ENCODE measurements at regions not wholly inside any gene's neighbourhood (a gene's known extent, or its start where the extent isn't known, plus 50 kb on each side); places are given as distances from the start of the nearest gene placed in this dataset.

DNA sequence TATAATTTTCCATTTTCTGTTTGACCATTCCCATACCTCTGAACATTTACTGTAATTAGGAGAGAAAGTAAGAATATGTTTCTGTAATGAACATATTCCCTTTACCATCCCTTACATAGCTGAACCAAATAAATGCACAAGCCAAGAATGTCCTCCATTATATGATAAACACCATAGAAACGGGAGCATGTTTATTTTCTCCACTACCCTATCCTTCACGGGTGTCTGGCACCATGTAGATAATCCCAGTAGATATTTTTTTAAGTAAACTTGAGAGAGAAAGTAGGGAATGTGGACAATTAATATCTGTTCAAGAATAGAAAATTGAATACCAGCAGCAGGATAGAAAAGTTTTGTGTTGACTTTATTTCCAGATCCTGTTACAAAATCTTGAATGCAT, 928.4 kb downstream of the EFNB2 start:
- DNase-seq (ENCODE audit: low read depth): no peak

DNA sequence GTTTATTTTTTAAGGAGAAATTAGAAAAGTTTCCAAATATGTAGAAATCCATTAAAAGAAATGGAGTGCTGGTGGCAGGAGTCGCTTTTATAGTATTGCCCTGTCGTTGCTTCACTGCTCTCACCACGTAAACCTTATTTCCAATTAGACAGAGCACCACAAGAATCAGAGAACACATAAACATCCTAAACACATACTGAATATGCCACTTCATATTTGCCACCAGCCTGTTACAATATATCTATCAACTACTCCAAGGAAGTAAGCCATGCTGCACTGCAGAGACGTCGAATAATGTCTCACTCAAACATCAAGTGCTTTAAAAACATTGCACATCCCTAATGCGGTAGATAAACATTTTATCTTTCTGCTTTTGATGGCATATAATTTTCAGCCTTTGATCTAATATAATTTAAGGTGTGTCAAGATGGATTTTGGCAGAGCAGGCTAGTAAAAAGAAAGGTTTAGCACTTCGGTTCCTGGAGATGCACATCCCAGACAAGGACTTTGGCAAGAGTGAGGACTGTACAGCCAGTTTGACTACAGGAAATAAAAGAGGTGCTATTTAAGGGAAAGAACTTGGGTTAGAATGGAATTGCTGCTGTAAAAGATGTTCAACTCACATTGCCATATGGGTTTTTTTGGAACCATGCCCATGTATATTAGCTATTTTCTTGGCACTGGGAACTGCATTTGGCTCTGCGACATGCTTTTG, 932.3 kb downstream of the EFNB2 start:
- DNase-seq (ENCODE audit: low read depth): no peak

DNA sequence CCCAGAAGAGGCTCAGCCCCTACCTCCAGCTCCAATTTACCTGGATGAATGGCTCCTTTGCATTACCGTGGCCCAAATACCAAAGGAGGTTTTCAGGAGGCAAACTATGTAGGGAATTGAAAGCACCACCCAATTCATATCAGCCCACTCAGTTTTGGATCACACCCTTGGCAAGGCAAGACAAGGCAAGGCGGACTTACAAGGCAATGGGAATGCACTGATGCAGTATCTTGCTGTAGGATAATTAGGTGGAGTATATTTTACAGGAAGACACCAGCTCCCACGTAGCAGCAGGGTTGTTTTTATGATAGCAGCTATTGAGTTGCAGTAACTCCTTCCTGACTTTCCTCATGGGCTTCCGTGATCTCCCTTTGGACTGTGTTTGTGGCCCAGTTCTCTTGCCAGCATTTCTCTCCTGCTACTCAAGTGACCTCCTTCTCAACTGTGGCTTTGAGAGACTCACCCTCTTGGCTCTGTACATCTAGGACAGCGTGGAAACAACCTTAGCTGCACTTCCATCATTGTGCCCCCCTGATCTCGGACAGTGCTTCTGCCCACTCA, 935.9 kb downstream of the EFNB2 start:
- no peak for DNase-seq (ENCODE audit: low read depth)

DNA sequence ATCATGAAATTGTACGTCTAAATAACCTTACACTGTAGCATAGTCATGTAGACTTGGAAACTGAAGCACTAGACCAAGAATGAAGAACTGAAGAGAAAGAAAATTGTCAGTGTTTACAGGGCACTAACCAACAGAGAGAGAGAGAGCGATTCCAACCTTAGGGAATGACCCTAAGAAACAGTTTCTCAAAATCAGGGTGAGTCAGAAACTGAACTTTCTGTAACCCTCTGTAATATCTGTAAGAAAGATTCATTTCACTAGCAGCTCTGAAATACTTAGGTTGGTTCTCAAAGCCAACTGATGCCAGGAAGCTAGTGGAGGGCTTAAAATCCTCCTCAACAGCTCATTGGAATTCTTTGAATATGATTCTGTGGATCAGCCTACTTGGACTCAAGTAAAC, 936.9 kb downstream of the EFNB2 start:
- DNase-seq (ENCODE audit: low read depth): no peak

DNA sequence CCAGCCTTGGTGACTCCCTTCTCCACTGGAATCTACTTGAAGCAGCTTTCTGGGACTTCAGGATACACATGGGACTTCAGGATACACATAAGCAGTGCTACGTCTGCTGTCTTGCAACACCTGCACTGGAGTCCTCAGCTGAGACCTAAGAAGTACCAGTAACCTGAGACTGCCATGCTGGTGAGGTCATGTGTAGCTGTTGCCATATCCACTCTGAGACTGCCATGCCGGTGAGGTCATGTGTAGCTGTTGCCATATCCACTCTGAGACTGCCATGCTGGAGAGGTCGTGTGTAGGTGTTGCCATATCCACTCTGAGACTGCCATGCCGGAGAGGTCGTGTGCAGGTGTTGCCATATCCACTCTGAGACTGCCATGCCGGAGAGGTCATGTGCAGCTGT, 937.9 kb downstream of the EFNB2 start:
- DNase-seq (ENCODE audit: low read depth): no peak

DNA sequence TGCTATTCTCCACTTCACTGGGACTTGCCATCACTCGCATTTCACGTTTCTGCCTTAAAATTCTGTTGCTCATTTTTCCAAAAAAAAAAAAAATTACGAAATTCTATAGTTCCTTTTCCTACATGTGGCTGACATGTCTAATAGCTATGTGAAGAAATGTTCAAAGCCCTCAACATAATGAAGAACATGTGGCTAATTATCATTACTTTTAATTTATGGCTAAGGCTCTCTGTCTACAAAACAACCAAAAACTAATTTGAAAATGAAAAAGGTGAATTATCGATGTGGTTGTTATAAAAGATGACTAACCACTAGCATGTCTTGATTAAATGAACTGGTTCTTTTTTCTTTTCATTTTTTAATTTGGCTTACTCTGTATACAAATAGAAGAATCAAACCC, 940.0 kb downstream of the EFNB2 start:
- no peak for DNase-seq (ENCODE audit: low read depth)

DNA sequence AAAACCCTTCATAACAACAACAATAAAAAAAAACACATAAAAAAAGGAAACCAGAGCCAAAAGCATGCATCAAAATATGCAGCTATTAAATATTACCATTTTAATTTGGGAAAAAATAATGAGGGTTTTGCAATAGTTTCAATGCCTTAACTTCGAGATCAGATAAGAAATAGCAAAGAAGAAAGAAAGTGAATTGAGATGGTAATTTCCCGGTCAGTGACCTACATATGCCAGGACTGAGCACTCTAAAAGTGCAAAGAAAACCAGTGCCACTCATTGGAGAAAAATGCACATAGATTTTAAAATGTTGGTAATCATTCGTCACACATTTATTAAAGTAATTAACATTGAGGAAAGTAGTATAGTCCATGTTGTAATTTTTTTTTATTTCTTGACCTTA, 944.2 kb downstream of the EFNB2 start:
- DNase-seq (ENCODE audit: low read depth): no peak

DNA sequence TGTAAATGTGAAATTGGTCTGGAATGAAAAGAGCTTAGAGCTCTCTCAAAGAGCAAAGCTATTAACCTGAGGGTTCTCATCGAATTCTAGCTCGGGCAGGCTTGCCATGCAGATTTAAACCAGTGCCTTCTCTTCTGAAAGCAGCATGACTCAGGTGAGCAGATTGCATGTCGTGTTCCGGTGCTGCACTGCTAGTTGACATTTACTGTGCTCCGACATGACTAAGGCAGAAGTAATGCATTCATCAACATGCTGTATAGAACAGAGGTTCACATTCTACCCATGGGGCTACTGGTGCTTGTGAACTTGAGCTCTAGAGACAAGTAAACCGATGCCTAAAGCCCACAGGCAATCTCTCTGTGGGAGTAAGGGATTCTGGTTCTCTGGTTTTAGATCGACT, 947.7 kb downstream of the EFNB2 start:
- DNase-seq (ENCODE audit: low read depth): no peak

DNA sequence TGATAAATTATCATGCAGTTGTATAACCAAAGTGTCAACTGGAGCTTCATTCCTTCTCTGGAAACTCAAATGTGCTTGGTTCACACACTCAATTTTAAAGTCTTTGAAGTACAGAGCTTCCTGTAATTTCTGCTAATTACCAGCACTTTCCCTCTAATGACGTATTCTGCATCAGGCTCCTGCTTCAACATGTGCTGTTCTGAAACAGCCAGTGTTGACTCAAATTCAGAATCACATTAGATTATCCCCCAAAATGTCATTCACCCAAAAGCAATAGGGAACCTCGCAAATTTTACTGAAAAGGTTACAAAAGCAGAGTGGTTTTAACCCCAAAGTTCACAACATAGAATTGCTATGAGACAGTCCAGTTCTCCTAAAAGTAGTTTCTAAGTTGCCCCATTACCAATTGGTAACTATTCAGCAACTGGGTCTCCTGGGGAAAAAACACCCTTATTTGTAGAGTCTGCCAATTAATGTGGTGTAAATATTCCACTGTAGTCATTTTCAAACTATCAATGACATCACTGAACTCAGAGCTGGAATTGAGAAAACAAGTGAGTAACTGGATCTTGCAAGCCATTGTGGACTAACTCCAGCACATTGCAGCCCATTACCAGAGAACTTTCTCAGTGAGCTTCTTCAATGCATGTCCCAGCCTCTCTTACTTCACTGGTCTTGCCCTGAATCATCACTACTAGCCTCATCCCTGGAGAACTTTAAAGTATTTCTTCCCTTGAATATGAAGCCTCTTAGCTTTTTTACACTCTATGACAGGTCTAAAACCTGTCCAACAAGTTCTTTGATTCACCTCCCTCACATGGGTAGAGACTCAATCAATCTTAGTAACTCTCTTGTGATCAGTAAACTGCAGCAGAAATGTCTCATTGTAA, 955.4 kb downstream of the EFNB2 start:
- no peak for DNase-seq (ENCODE audit: low read depth)

DNA sequence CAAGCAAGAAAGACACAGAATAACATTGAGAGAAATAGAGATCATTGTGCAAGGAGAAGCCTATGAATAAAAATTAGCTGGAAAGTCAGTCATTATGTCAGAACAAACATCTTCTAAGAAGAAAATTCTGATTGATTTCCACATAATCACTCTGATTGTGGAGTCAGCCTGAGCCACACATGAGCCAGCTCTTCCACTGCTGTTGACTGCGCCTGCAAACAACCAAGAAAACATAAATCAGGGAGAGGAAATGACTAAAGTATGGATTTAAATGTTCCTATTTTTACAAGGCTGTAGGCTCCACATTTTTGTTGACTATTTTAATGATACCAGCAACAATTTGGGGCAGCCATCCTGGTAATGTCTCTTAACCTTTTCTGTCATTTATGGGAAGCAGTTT, 962.3 kb downstream of the EFNB2 start:
- no peak for DNase-seq (ENCODE audit: low read depth)

DNA sequence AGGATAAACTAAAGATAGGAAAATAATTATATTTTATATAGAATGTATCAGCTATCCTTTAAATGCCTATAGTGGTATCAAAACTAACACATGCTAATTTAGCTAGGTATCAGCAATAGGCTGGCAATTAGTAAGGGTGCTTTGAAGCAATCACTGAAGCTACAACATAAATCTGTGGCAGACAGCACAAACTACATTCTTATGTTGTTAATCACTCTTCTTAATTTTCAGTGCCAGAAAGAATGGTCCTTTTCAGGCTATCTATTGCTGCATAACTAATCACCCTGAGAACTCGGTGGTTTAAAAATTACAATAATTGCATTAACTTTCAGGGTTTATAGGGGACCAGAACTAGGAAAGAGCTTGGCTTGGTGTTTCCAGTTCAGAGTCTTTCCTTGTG, 963.1 kb downstream of the EFNB2 start:
- DNase-seq (ENCODE audit: low read depth): no peak

DNA sequence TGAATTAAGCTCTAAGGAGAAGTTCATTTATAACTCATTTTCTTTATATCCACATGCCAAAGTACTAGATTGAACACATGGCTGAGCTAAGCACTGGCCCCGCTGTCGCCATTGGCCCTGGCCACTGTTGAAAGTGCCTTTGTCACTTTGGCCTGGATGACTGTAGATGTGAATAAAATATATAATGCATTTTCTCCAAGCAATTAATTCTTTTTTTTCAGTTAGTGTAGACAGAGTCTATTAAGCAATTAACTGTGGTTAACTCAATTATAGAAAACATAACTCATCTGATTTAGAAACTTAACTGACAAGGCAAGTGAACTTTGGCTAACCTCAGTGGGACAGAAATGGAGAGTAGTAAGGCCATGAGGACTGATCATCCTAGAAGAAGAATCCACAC, 965.6 kb downstream of the EFNB2 start:
- DNase-seq (ENCODE audit: low read depth): no peak

DNA sequence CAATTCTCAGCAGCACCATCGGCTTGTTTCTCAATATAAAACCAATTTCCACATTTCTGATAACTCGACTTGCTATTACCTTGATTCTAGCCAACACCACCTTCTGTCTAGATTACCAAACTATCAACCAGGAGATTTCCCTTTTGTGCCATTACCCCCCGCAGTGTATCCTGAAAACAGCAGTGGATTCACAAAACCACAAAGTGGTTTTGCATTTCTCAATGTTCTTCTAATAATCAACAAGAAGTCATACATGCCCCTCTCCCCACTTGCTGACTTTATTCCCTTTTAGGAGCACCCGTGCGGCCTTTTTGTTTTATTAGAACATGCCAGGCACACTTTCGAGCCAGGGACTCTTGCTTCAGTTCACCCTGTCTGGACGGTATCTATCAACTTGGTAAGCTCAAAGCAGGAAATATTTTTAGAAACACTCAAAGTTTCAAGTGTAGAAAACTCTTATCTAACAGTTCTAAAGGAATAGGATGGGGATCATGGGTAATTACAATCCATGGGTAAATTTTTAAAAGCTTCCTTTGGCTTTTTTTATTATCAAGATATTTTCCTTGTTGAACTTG, 967.4 kb downstream of the EFNB2 start:
- no peak for DNase-seq (ENCODE audit: low read depth)

DNA sequence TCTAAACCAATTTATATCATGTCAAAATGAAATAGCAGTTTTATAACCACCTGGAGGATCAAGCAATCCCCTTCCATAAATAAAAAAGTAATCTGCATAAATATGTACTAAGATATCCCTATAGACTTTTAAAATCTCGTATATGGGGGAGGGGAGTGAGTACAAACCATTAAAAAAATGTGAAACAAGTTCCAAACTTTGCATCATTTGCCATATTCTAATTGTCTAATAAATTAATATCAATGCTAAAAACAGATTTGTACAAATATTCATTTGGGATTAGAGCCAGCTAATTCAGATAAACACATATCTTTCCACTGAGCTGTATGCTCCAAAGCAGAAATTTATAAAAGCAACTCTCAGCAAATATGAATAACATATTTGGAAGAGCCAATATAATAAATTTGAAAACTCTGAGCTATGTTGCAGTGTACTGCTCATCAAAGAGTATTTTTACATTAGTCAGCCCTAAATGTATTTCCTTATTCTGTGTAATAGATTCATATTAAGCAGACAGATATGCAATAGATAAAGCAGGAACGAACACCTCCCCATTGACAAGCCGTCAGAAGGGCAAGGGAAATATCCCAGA, 970.2 kb downstream of the EFNB2 start:
- no peak for DNase-seq (ENCODE audit: low read depth)

DNA sequence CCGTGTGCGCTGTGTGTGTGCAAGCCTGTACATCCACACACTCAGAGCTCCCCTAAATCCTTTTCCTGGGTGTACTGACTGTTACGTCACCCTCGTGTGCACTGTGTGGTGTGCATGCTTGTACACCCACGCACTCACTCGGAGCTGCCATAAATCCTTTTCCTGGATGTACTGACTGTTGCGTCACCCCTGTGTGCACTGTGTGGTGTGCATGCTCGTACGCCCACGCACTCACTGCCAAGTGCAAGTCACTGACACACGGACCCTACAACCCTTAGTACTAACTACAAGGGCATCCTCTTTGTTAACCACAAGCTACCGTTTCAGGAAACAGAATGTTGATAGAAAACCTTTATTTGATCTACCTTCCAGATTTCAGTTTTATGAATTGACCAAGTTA, 983.4 kb downstream of the EFNB2 start:
- no peak for DNase-seq (ENCODE audit: low read depth)

DNA sequence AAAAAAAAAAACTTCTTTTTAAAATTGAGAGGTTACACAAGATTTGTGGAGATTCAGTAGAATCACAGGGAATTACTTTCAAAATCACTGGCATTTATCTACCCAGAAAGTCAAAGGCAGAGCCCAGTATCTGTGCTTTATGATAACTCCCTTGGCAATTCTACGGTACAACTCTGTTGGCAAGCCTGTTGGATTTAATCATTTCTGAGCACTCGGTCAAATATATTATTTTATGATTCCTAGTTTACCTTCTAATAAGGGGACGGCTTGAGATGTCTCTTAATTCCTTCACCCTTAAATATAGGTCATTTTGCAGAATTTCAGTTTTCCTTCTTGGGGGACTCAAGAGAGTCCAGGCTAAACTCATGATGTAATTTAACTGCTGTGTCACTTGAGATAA, 987.6 kb downstream of the EFNB2 start:
- no peak for DNase-seq (ENCODE audit: low read depth)

DNA sequence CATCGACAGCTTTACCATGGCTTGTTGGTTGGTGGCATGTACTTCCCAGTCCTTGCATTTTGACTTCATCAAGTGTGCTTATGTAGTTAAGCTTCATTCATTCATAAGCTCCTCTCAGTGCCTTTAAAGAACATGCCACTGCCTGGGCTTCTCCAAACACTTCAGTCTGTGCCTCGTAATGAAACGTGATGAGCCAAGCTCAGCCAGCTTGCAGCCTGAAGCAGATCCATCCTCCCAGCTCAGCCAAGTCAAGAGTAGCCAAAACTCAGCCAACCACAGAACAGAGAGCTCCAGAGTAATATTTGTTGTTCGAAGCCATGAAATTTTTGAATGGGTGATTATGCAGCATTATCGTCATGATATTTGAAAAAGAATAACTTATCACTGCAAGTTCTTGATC, 989.7 kb downstream of the EFNB2 start:
- no peak for DNase-seq (ENCODE audit: low read depth)

DNA sequence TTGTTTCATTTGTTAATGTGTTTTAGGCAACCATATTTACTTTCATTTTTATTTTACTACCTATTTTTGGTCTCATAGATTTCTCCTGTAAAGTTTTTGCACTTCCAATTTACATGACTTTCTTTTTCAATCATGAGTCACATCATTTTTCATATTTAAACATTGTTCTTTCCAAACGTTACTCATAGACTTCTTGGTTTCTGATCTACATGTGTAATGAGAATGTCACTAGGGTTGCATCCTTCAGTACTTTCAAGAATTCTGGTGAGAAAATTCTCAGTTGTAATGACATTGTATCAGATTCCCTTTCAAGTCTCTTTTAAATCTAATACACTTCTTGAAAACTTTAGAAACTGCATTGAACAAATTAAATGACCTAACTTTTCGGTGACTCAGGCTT, 991.7 kb downstream of the EFNB2 start:
- DNase-seq (ENCODE audit: low read depth): no peak

DNA sequence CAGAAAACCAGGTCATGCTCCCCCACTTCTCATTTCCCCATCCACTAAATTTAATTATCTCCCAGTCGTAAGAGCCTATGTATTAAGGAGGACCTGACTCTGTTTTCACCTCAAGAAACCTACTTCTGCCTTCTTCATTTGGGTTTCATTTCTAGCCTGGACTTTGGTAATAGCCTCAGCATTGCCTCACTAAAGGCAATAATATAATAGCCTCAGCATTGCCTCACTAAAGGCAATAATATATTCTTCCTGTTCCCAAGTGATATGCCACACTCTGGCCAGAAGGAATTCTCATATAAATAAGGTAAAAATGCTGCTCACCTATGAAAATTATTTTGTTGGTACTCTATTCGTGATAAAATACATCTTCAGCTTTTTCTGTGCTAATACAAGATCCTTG, 993.9 kb downstream of the EFNB2 start:
- DNase-seq (ENCODE audit: low read depth): no peak

DNA sequence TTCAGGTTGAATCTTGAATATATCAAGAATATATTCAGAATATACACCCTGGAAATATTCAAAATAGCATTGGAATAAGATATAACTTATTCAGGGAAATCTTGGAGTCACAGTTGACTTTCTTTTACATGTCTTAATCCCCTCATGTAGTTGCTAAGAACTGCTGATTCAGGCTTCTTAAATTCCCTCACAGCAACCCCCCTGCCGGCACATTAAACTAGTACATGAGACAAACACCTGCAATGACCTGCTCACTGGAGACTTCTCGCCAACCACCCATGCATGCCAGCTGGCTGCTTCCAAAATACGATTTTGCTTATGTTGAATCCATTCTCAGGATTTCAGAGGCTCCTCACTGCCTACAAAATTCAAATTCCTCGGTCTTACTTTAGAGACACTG, 997.1 kb downstream of the EFNB2 start:
- no peak for DNase-seq (ENCODE audit: low read depth)

DNA sequence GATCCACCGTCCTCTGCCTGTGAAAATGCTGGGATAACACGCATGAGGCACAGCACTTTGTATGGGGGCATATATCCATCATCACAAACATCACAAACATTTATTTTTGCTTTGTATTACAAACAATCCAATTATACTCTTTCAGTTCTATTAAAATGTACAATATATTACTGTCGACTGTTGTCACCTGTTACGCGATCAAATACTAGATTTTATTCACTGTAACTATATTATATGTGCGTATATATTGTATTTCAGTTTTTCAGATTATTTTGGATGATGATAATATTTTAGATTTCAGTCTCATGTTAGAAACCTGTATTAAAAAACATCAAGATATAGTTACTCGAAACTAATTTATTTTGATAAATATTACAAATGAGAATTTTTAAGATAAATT, 998.3 kb downstream of the EFNB2 start:
- DNase-seq (ENCODE audit: low read depth): no peak

DNA sequence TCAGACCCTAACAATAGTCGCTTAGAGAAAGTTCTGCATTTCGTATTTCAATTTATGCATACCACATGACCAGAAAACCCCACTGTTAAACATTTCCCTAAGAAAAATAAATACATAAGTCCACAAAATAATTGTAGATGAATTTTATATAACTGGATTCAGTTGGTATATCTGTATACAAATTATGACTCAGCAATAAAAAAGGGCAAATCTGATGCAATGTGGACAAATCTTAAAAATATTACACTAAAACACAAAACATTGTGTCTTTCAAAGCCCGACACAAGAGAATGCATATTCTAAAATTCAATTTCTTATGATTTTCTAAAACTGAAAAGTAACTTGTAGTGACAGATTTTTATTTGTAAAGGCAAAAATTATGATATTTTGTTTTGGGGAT, 1005.0 kb downstream of the EFNB2 start:
- no peak for DNase-seq (ENCODE audit: low read depth)

DNA sequence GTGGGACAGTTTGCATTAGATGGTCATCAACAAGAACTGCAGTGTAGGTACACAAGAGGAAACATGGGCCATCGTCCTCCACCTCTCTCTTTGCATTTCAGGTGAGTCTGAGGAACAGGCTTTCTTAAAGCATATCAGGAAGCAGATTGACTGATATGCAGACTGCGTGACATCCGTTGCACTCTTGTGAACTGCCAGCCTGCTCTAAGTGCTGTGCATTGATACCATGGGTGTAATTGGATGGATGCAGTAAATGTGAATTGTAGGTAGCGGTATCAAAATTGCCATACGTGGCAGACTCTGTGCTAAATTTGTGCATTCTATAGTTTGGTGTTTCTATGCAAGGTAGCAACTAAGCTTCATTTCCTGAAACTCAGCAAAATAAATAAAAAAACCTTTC, 1008.3 kb downstream of the EFNB2 start:
- DNase-seq (ENCODE audit: low read depth): no peak

Data from stimulated activated CD8-positive, alpha-beta memory T cell treated with anti-CD3 and anti-CD28 coated beads, Interleukin-7, amount 100 ng/mL, for 24 hours (primary cell).